HG03571 (cell line): ENCODE measurements at regions not wholly inside any gene's neighbourhood (a gene's known extent, or its start where the extent isn't known, plus 50 kb on each side); places are given as distances from the start of the nearest gene placed in this dataset.

Source experiments
- ATAC-seq: cut with Tn5 transposase; IDR thresholded peaks from one replicate; pipeline ENCODE4 v1.9.1; 2021; ENCODE audit not compliant: unreplicated experiment

DNA sequence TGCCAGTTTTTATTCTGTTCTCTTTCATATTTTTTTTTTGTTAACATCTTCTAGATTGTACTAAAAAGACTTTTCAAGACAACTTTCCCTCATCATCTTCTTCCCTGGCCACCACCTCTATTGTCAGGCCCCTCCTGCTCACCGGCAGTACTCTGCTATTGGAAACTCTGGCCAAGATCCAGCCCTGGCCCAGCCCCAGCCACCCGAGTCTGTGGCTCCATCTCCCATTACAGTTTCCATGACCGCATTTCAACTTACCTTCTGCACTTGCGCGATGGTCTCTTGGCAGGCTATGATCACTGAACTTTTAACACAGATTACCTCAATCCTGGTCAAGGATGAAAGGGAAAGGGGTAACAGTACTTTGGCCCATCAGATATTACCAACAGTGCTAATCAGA lies 137.7 kb upstream of the POM121L12 start:
- no peak for ATAC-seq

DNA sequence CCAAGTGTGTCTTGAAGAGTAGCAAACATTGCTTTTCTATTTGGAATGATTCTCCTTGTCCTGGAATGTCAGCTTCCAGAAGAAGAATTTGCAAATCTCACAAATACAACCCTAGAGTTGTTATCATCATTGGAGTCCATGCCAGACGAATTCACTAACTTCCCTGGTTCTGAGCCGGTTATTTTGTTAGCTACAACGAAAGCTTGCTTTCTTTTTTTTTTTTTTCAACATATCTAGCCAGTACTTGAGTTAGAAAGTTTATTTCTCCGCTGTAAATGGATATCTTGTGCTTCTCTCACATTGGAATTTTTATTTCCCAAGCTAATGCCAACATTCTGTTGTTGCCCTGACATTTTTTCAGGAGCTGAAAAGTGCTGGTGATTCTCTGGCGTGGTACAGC lies 138.1 kb upstream of the POM121L12 start:
- no peak for ATAC-seq

DNA sequence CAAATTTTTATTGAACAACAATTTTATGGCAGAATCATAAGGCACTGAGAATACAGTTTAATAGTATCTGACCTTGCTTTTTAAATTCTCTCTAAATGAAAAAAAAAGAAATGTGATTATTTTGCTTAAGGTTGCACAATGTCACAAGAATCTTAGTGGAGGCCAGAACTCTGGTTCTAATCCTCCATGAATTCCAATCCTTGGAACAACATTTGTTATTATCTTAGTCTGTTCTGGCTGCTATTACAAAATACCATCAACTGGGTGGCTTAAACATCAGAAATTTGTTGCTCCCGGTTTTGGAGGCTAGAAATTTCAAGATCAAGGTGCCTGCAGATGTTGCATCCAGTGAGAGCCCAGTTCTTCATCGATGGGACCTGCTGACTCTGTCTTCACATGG lies 158.2 kb upstream of the POM121L12 start:
- ATAC-seq: no peak

DNA sequence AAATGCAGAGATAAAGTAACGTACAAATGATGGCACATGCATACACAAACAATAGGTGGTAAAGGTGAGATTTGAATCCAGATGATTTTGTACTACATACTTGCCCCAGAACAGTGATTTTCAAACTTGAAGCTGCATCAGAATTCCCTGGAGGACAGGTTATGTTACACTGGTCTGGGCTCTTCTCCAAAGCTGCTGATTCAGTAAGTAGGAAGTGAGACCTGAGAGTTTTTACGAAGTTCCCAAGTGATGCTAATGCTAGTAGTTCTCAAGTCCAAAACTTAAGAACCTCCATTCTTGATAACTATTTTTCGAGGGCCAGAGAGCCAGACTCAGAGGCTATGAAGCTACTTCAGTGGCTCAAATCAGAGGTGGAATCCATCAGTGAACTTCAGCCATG lies 159.0 kb upstream of the POM121L12 start:
- no peak for ATAC-seq

DNA sequence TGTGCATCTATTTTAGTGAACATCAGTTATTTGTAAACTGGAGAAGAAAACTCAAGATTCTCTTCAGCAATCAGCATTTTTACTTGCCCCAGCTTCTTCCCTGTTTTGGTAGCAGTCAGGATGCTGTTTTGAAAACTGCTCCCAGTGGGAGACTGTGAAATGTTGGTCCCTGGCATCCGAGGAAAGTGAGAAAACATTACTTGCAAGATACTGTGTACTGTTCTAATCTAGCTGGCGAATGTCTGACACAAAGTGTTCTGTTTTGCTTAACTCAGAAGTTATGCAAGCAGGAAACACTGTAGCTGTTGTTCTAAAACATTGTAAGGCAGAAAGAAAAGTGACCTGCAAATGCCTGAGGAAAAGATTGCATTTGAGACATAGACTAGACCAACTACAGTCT lies 171.8 kb upstream of the POM121L12 start:
- ATAC-seq: no peak

DNA sequence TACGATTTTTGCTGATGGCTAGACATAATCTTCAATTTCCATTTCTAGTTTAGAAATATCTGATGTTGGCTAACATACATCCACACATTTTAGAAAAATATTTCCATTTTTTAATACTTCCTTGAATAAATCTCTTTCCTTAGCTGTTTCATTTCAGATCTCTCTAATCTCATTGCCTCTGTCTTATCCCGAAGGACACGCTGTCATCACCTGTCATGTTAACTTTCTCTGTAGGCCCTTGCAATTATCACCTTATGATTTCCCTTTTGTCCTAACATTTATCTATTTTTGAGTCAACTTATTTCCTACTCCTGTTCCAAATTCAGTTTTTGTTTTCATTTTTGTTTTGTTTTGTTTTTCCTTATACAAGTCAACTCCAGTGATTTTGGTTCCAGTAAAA lies 173.1 kb upstream of the POM121L12 start:
- ATAC-seq: no peak

DNA sequence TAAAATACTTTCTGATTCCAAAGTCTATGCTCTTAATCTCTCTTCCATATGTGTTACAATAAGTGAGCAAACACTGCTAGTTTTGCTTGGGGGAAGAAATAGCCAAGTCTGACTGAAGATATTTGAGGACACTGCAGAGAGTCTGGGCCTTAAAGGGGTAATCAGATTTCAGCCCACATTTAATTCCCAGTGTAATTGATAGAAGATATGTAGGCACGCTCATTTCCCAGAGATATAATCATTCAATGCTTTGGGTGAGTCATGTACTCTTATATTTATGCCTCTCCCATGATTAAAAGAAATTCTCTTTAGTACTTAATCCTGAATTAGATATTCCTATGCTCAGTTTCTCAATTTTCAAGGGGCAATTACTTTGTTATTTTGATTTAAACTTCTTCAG lies 178.1 kb upstream of the POM121L12 start:
- ATAC-seq: no peak

DNA sequence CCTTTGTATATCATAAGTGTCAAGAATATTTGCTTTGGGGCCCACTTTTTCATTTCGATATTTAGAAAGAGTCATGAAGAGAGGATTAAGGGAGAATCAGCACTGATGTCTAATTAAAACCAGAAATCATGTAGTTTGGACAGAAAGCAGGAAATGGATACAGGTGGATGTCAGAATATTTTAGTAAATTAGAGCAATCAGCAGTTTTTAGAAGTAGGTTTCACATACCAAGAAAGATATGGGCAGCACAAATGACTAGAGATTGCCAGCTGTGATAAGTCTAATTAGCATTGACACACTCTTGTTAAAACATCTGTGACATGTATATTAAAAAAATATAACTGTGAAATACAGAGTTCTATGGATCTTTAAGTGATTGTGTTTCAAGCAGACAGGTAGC lies 180.8 kb upstream of the POM121L12 start:
- no peak for ATAC-seq

DNA sequence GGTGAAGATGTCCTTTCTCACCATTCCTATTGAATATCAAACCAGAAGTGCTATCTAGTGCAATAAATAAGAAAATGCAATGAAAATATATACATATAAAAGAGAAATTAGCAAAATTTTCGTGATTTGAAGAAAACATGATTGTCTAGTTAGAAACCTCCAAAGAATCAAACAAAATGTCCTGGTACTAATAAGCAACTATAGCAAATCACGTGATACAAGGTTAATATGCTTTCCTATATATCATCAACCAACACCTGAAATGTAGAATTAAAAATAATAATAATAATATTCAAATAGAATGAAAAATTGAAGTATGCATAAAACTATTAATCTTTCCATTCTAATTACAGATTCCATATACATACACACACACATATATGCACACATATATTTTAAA lies 183.9 kb upstream of the POM121L12 start:
- ATAC-seq: no peak

DNA sequence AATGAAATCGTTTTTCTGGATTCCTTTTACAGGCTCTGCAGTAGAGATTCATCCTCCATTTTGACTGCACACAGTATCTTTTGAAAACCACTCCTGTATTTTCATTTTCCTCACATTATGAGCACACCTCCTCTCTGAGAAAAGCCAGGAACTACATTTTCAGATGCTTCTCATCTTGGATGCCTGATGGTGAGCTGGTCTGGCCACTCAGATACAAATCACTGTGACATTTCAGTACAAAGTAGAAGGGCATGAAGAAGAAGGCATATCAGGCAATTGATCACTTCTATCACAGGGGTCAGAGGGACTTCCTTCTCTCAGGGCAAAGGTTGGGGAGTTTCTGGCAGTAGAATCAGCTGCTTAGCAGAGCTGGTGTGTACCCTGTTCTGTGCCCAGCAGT lies 192.0 kb upstream of the POM121L12 start:
- ATAC-seq: no peak

DNA sequence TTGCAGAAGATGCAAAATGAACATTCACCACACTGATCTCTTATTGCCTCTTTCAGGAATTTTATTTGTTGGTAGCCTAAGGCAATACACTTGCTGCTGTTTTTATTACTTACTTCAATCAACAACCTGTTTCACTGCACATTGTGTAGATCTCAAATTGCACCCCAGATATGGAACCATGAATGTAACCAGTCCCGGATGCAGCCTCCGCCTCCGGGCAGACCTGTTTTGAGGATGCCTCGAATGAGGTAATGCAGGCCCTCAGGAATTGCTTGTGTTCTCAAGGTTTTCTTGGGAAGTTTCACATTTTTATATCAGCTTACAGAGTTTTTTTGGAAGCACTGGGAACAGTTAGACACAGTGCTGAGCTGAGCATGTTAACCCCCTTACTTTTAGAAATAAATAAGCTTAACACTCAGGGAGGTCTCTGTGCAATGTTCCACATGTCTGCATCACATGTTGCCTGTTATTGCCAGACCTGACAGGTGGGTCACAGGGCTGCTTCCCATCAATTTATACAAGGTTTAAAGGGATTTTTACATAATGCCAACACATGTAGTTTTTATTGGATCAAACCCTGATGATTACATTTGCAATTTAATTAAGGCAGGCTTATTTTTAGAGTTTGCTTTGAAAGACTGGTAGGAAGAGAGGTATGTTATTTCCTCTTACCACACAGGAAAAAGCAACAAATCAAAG lies 193.1 kb upstream of the POM121L12 start:
- ATAC-seq: no peak

DNA sequence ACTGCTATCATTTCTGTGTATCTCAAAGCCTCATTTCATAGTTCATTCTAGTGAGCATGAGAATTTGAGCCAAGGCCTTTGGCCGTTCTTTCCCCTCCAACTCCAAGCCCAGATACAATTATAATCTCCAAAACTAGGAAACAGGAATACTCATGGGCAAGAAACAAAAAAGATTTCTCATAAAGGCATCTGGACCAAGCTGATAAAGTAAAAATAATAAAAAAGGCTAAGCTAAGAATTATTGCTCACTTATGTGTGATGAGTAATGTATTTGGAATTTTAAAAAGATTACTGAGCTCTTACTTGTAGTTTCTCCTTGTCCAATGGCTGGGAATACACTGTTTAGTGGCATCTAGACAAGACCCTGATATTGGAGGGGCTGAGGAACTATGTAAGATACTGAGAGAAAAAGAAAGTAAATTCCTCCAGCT lies 196.4 kb upstream of the POM121L12 start:
- no peak for ATAC-seq

DNA sequence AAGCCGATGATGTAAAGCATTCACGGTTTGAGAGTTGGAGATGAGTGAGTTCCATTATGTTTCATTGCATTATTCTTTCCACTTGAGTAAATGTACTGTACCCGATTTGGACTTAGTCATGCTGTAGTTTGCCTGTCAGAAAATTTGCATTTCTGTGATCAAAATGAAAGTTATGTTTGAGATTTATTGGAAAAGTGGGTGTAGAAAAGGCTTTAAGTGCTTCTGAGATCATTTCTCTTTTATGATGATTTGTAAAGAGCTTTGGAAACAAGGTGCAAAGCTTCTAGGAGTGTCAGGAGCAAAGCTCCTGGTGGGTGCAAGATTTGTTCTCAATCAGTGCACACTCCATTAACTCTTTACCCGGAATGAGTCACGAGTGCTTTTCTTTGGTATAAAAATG lies 204.1 kb upstream of the POM121L12 start:
- ATAC-seq: no peak

DNA sequence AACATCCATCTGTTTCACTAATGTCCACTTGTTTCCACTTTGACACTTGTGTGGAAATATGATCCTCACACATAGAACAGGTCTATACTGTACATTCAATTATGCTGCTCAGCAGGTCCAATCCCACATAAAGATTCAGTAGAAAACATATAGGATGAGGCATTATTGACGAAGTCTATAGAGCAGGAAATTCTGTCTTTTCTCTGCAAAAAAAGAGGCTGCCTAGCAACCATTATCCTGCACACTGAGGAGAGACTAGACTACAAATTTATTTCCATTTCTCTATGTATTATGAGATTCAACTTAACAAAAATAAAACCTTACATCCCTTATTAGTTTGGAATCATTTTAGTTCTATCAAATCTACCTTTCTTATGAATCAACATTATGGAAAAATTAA lies 204.6 kb upstream of the POM121L12 start:
- ATAC-seq: no peak

DNA sequence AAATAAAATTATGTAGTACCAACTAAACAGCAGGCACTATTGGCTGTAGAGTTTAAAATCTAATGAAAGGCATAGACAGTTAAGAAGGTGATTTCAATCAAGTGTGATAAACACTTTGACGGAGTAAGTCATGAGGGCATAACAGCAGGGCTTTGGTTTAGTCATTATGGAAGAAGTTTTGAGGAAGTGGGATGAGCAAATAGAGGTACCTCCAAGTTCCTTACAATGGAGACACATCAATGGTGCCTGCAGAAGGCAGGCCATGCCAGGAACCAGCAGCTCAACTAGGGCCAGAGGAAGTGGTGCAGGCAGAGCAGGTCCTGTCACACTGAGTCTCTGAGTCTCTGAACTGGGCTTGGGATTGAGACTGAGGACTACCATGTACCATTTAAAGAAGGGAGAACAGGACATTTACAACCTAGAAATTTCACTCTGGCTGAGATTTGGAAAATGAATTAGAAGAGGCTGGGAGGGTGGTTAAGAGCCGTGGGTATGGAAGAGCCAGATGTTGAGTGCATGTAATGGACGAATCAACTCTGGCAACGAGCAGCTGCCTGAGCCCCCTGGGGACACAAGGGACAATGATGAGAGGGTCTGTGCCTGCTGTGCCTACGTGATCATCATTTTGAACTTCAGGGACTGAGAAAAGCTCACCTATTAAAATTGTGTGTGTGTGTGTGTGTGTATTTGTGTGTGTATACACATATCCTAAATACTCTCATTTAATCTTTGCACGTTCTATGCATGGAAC lies 208.7 kb upstream of the POM121L12 start:
- ATAC-seq: no peak

DNA sequence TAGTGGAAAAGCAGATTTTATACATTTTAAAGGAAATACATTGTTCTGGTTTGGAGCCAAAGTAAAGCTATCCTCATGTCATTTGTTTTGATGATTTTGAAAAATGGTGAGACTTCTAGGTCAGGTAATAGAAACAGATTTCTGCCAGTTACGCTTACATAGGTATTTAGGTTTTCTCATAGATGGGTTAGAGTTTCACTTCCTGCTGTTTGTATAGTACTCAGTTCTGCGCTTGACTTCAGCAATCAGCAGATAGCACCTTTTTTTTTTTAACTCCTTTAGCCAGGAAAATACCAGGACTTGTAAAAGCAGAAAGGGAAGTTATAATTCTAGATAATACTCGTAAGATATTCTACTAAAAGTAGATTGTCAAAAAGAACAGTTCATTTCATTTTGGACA lies 209.8 kb upstream of the POM121L12 start:
- ATAC-seq: no peak

DNA sequence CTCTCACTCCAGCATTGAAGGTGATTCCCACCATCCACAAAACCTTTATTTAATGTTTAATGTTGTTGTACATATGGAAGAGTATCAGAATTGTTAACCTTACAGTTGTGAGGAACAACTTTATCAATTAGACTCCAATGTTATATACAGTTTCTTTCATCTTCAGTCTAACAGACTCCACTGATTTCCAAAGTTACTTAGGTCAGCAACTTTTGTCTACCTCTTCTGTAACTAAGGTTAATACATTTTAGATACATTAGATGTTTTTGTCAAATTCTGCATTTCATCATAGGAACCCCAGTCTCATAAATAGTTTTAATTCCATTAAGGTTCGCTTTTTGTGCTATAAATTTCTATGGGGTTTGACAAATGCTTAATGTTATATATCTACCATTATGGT lies 223.9 kb upstream of the POM121L12 start:
- ATAC-seq: no peak

DNA sequence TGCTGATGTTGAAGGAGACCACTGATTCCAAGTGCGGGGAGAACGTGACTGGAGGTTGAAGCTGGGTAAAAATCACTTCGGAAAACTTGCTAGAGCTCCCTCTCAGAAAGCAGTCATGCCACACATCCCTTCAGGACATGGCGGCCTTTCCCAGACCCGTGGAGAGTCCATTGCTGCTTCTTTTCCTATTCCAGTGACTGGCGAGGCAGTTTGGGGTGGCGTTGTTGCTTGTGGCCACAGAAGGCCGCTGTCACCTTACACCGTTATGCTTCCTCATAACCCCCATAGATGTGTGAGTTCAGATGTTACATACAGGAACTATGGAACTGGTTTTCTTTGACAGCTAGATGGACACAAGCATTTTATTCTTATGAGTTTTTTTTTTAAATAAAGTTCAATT lies 235.6 kb upstream of the POM121L12 start:
- no peak for ATAC-seq

DNA sequence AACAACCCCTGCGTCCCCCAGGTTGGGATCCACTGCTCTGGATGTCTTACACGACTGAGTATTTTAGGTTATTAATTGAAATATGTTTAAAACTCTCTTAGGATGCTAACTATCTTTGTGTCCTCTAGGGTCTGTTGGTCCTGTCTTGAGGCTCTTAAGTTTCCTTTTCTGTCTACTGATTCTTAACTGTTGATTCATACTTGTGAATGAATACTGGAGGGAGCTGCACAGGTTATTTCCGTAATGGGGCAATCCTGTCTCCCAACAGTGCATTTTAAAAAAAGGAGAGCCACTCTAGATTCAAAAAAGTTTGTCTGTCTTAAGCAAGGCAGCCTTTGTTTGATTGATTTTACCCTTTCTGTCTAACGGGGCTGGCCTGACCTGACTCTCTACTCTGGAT lies 237.6 kb upstream of the POM121L12 start:
- no peak for ATAC-seq

DNA sequence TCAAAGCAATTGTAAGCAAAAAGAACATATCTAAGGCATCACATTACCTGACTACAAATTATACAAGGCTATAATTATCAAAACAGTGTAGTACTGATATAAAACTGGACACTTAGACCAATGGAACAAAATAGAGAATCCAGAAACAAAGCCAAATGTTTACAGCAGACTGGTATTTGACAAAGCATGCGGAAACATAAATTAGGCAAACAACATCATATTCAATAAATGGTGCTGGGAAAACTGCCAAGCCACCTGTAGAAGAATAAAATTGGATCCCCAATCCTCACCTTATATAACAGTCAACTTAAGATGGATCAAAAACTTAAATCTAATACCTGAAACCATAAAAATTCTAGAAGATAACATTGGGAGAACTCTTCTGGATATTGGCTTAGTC lies 240.8 kb upstream of the POM121L12 start:
- ATAC-seq: no peak

DNA sequence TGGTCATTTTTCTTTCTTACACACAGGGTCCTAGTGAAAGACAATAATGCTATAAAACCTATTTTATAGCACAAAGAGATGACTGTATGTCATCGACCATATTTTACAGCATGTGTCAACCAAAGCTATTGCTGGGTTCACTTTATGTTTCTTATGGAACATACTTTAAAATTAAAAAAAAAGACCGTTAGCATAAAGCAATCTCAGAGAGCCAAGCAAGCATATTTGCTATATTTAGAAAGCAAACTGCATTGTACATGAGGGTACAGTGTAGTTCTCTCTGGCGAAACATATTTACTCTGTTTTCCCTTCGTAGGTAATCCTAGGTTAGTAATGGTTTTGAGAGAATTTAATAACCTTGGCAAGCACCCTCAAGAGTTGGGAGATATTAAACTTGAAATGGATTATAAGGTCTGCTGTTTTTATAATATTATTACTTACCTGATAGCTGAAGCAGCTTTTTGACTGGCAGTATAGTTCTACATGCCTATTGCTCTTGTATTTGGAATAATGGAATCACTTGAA lies 244.2 kb upstream of the POM121L12 start:
- ATAC-seq: no peak

DNA sequence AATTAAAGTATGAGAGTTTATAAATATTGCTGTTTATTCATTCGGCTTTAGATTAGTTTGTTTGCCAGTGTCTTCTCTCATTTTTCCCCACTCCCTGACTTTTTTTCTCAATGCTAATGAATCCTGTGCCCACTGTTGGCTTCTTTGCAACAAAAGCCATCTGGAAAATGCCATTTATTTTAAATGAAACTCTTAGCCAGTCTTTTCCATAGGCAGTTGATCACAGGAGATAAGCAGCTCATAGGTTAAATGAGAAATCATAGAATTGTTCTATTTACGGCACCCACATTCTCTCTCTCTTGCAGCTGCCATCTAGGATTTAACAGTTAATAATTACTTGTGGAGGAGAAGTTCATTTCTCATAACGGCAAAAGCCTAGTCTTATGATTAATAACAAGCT lies 249.3 kb upstream of the POM121L12 start:
- ATAC-seq: no peak

DNA sequence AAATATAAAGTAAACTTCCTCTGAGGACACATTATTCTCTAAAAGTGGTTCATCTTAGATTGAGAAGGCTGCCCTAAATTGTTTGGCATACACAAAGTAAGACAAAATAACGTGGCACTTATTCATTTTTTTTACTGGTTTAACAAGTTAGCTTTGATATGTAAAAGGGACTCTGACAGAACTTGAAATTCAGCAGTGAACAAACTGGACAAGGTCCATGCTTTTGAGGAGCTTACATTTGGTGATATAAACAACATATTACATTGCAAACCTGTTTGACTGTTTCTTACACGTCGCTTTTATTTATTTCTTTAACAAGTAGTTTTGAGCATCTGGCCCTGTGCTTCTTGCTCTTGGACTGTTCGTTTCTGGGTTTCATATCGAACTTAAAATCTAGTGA lies 253.1 kb upstream of the POM121L12 start:
- ATAC-seq: no peak
